Heart left ventricle (tissue), 16 donors: ENCODE measurements at regions not wholly inside any gene's neighbourhood (a gene's known extent, or its start where the extent isn't known, plus 50 kb on each side); places are given as distances from the start of the nearest gene placed in this dataset.
"Not testable (repeated sequence)": the region's sequence is repeated elsewhere in the genome, so short reads cannot be mapped to it uniquely, and the experiment has no call there.

Experiments used
- ATAC-seq, 4 donors: fragments of 200-7000 bp; cut with Tn5 transposase; one replicate each; pipeline ENCODE4 v1.9.1; 2020 to 2022; ENCODE audit warnings: moderate library complexity in 4 of 4, mild to moderate bottlenecking in 3 of 4, moderate number of reproducible peaks in 1 of 4
- DNase-seq, 5 donors: peaks; one replicate each; pipeline ENCODE4 v3.0.0-alpha.2; 2020
- H3K27ac ChIP-seq, 12 donors: fragments of 200-600 bp; sonication (generic) in 4 of 12; one replicate each; pipeline versions ENCODE4 v1.5.0 to v1.8.0; 2016 to 2022; ENCODE audit warnings: mild to moderate bottlenecking in 2 of 12
- H3K27me3 ChIP-seq, 9 donors: fragments of 200-600 bp; sonication (generic) in 2 of 9; one replicate each; pipeline versions ENCODE4 v1.5.1 to v1.8.0; 2016 to 2022; ENCODE audit warnings: mild to moderate bottlenecking in 3 of 9
- H3K36me3 ChIP-seq, 9 donors: fragments of 200-600 bp; sonication (generic) in 2 of 9; one replicate each; pipeline versions ENCODE4 v1.5.0 to v1.8.0; 2018 to 2022; ENCODE audit warnings: mild to moderate bottlenecking in 2 of 9
- H3K4me1 ChIP-seq, 12 donors: fragments of 200-600 bp; sonication (generic) in 4 of 12; one replicate each; pipeline versions ENCODE4 v1.5.0 to v1.8.0; 2016 to 2022; ENCODE audit warnings: mild to moderate bottlenecking in 3 of 12
- H3K4me3 ChIP-seq, 12 donors: fragments of 200-600 bp; sonication (generic) in 4 of 12; one replicate each; pipeline versions ENCODE4 v1.5.0 to v1.8.0; 2017 to 2022; ENCODE audit warnings: mild to moderate bottlenecking in 9 of 12, moderate library complexity in 4 of 12
- H3K9me3 ChIP-seq, 12 donors: fragments of 200-600 bp; sonication (generic) in 4 of 12; one replicate each; pipeline versions ENCODE4 v1.5.0 to v1.8.0; 2016 to 2022; ENCODE audit warnings: mild to moderate bottlenecking in 1 of 12
- CTCF ChIP-seq, 12 donors: fragments of 200-600 bp; sonication (generic) in 4 of 12; IDR thresholded peaks; one replicate each; pipeline versions ENCODE4 v1.5.0 to v1.8.0; 2018 to 2022; ENCODE audit warnings: antibody characterized with exemption in 12 of 12, mild to moderate bottlenecking in 5 of 12
- POLR2A ChIP-seq, 2 donors: fragments of 450-650 bp; IDR thresholded peaks; one replicate each; pipeline ENCODE4 v1.6.1; 2017; ENCODE audit warnings: antibody characterized with exemption in 2 of 2, mild to moderate bottlenecking in 2 of 2, moderate library complexity in 2 of 2
- WGBS, 4 donors: extraction: QIAGEN DNeasy Blood & Tissue Kit in 2 of 4; methylation state at CpG; one replicate each; pipeline versions ENCODE4 v1.1.5 to v1.1.7; 2013 to 2018; 5-methylcytosine and 5-hydroxymethylcytosine counted together
- intact Hi-C, 10 donors: fragments of 100-400 bp; cut with DNase I; formaldehyde crosslinking; loops; one replicate each; pipeline versions ENCODE4 v1.11.1 to v1.14.2; 2022
- donor health status: ischemic (EF 13 %, LVEDD 7.1; RV severe dilation, severe dysfunction).
- donor health status: healthy with polysubstance abuse.
- donor health status: DM: no; HTN: yes; CAD: no.
- donor health status: DM: no; HTN: no; CAD: no.
- donor health status: ischemic (EF 25% LVEDD 6.9; RV normal size, moderate dysfunction).
- donor health status: ischemic (EF 25% LVEDD 5.7; RV mildly dilated, moderate dysfunction).
- donor health status: healthy.
- donor health status: DM: yes; HTN: yes; CAD: no.
- donor health status: ischemic (EF 35%, LVEDD 5.7; RV mildly dilated, moderate dysfunction).
- donor health status: nonischemic (EF 11% LVEDD 7.7; RV severe dilation, severe dysfunction).
- donor health status: DM: yes; HTN: yes; CAD: no.
- donor health status: PGD.
- donor health status: ischemic (EF 29% LVEDD 5.4; RV normal size, mild dysfunction).
- donor health status: nonischemic (EF 23%, LVEDD 6.1; RV moderate dilation, normal function).

DNA sequence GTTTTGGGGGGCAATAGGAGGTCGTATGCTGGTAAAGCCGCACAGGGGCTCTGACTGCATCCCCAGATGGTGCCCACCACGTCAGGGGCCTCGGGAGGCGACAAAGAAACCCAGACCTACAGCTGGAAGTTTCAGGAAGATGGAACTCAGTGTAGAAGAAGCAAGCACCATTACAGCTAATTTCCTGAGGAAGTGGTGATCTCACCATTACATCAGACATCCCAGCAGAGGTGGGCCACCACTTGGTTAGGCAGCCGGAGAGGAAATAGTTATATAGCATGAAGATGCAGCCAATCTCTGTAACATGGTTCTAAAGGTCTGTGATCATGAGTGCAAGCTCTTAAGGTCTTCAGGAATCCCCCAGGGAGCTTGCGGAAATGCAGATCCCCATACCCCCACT lies 127.3 kb upstream of the PCBD1 start:
- DNase-seq: no peak
- H3K9me3 ChIP-seq: no peaks in the 10 kb centered on the region
- no peak for ATAC-seq
- H3K4me3 ChIP-seq: no peak overlapping the region
- 54 to 63% (median 61%) methylated on average over 7 of the region's 7 CpGs for WGBS, 4 donors
- no peak overlapping the region for H3K27ac ChIP-seq
- intact Hi-C loops: loop anchor here in 1 of 10 donors (10.0 kb wide), 2 partner anchors 189 to 269 kb away; no protein-coding TSS in a partner anchor
- no peaks in the 10 kb centered on the region for H3K36me3 ChIP-seq
- H3K4me1 ChIP-seq: peaks cover 0 to 11% (median 3%) of the 10 kb centered on the region in 12 donors
- TF ChIP-seq POLR2A (IDR thresholded peaks at IDR 0.05) (no peak), CTCF (IDR thresholded peaks at IDR 0.05) (no peak)
- no peaks in the 10 kb centered on the region for H3K27me3 ChIP-seq

DNA sequence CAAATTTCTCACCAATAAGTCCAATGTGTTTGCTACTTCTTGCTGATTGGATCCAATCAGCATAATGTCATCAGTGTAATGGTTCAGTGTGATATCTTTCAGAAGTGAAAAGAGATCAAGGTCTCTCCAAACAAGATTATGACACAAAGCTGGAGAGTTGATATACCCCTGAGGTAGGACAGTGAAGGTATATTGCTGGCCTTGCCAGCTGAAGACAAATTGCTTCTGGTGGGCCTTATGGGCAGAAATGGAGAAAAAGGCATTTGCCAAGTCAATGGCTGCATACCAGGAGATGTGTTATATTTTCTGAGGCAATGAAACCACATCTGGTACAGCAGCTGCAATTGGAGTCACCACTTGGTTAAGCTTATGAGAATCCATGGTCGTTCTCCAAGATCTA lies 131.7 kb upstream of the PCBD1 start:
- intact Hi-C loops, H3K27me3 ChIP-seq, H3K4me3 ChIP-seq, H3K4me1 ChIP-seq, DNase-seq, H3K36me3 ChIP-seq, ATAC-seq, H3K27ac ChIP-seq: not testable (repeated sequence)
- WGBS, 4 donors: 81 to 94% (median 91%) methylated on average over 1 of the region's 1 CpG
- peaks cover 0 to 14% (median 0%) of the 10 kb centered on the region in 12 donors for H3K9me3 ChIP-seq

DNA sequence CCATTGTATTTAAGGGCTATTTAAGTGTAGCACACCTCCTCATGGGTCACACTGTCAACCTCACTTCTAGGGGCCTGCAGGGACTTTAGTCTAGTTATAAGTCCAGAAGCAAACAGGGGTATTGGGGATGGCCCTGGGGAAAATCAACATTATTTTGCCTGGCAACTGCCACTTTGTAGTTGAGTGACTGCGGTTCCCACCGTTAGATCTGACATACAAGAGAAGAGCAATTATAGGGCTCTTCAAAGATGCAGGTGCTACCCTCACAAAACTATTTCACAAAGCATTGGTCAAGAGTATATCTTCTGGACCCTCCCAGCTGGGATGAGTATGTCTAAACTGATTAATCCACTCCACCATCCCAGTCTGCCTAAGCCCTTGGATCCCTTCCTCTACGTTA lies 133.0 kb upstream of the PCBD1 start:
- DNase-seq: no peak
- 96 to 97% (median 97%) methylated on average over 3 of the region's 3 CpGs for WGBS, 4 donors
- H3K36me3 ChIP-seq: no peaks in the 10 kb centered on the region
- no peak for TF ChIP-seq CTCF (IDR thresholded peaks at IDR 0.05)
- TF ChIP-seq POLR2A (IDR thresholded peaks at IDR 0.05): no peak
- no peak overlapping the region for H3K27ac ChIP-seq
- no peaks in the 10 kb centered on the region for H3K4me1 ChIP-seq
- H3K9me3 ChIP-seq: peaks cover 0 to 14% (median 0%) of the 10 kb centered on the region in 12 donors
- intact Hi-C loops: no loop called here
- H3K27me3 ChIP-seq: no peaks in the 10 kb centered on the region
- no peak for ATAC-seq
- no peak overlapping the region for H3K4me3 ChIP-seq

GRCh38 chr10:71023704-71024283 lies 135.4 kb upstream of the PCBD1 start:
- Histone ChIP-seq H3K36me3 (no peaks in the 10 kb centered on the region), H3K4me1 (no peaks in the 10 kb centered on the region), H3K9me3 (peaks cover 0 to 14% (median 0%) of the 10 kb centered on the region in 12 donors), H3K4me3 (no peak overlapping the region), H3K27ac (no peak overlapping the region), H3K27me3 (peaks cover 0 to 3% (median 0%) of the 10 kb centered on the region in 9 donors)
- TF ChIP-seq CTCF (IDR thresholded peaks at IDR 0.05) (no peak), POLR2A (IDR thresholded peaks at IDR 0.05) (no peak)
- 89 to 94% (median 94%) methylated on average over 5 of the region's 5 CpGs for WGBS, 4 donors
- ATAC-seq (no peak), DNase-seq (no peak)
- intact Hi-C loops: no loop called here

DNA sequence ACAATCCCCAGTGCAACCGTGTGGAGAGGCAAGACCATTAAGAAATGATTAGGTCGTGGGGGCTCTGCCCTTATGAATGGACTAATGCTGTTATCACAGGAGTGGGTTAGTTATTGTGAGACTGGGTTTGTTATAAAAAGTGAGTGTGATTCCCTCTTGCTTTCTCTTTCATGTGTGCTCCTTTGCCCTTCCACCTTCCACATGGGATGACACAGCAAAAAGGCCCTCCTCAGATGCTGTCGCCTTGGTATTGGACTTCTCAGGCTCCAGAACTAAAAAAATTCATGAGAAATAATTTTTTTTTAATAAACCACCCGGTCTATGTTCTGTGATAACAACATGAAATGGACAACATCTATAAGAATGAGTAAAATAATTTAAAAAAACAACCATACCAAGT lies 136.1 kb upstream of the PCBD1 start:
- H3K27me3 ChIP-seq: peaks cover 0 to 6% (median 0%) of the 10 kb centered on the region in 9 donors
- peaks cover 0 to 6% (median 0%) of the 10 kb centered on the region in 12 donors for H3K4me1 ChIP-seq
- H3K27ac ChIP-seq: no peak overlapping the region
- DNase-seq (no peak), ATAC-seq (no peak)
- WGBS, 4 donors: 63 to 81% (median 74%) methylated on average over 4 of the region's 4 CpGs
- H3K4me3 ChIP-seq: no peak overlapping the region
- TF ChIP-seq POLR2A (IDR thresholded peaks at IDR 0.05) (no peak), CTCF (IDR thresholded peaks at IDR 0.05) (no peak)
- H3K36me3 ChIP-seq: no peaks in the 10 kb centered on the region
- intact Hi-C loops: no loop called here
- peaks cover 0 to 14% (median 0%) of the 10 kb centered on the region in 12 donors for H3K9me3 ChIP-seq
